Muscle of leg (tissue), 3 donors: ENCODE measurements at regions not wholly inside any gene's neighbourhood (a gene's known extent, or its start where the extent isn't known, plus 50 kb on each side); places are given as distances from the start of the nearest gene placed in this dataset.
"Not testable (repeated sequence)": the region's sequence is repeated elsewhere in the genome, so short reads cannot be mapped to it uniquely, and the experiment has no call there.

Experiments used
- DNase-seq: peaks from one replicate; pipeline ENCODE4 v3.0.0; 2013
- H3K27ac ChIP-seq: one replicate; pipeline ENCODE4 v1.5.1; 2013; ENCODE audit warnings: mild to moderate bottlenecking, low read length, control low read depth
- H3K27me3 ChIP-seq: one replicate; pipeline ENCODE4 v1.6.1; 2013; ENCODE audit warnings: low read length; ENCODE audit not compliant: control insufficient read depth, insufficient read depth
- H3K36me3 ChIP-seq: one replicate; pipeline ENCODE4 v1.6.1; 2013; ENCODE audit warnings: low read length; ENCODE audit not compliant: control insufficient read depth, insufficient read depth
- H3K4me1 ChIP-seq: one replicate; pipeline ENCODE4 v1.6.1; 2013; ENCODE audit warnings: low read length; ENCODE audit not compliant: control insufficient read depth, insufficient read depth
- H3K4me3 ChIP-seq: one replicate; pipeline ENCODE4 v1.5.1; 2013; ENCODE audit warnings: low read length, control low read depth
- H3K9me3 ChIP-seq: replicated peaks from 2 replicates; pipeline ENCODE4 v1.6.1; 2013; ENCODE audit warnings: low read depth, low read length; ENCODE audit not compliant: control insufficient read depth
- WGBS: methylation state at CpG from one replicate; pipeline ENCODE4 v1.1.5; 2013; ENCODE audit warnings: missing lambda C conversion rate; ENCODE audit not compliant: insufficient coverage; 5-methylcytosine and 5-hydroxymethylcytosine counted together

DNA sequence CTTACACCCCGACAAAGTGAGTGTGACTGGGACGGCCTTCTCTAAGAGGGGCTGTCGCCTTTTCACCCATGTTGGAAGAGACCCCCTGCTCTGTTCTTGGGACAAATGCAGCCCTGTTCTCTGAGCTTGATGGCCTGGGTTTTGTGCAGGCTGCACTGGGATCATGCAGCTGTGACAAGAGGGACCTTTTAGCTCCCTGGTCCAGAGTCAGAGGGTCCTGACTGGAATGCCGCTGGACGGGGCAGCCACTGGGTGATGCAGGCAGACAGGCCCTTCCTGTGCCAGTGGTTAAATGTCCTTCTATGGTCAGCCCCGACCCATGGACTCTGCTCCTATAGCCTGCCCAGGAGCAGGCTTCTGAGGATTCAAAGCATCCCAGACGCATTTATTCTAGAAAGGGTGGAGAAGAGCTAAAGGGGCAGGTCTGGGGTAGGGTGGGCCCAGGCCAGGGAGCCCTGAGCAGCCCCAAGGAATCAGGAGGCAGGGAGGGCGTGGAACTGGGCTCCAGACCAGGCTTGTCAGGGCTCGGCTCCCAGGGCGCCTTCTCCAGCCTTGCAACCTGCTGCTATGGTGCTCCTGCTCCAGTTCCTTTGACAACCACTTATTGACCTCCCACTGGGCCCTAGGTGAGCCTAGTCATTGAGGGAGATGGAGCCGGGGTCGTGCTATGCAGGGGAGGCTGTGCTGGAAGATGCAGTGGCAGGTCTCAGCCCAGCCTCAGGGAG, 277.9 kb upstream of the HS6ST1 start:
- no peak for DNase-seq
- no peaks in the 10 kb centered on the region for H3K36me3 ChIP-seq
- H3K4me3 ChIP-seq = no peak overlapping the region
- no peaks in the 10 kb centered on the region for H3K9me3 ChIP-seq
- H3K27me3 ChIP-seq = no peaks in the 10 kb centered on the region
- peaks cover 59% of the 10 kb centered on the region for H3K4me1 ChIP-seq
- 94% methylated on average over 9 of the region's 12 CpGs for WGBS
- H3K27ac ChIP-seq = no peak overlapping the region

DNA sequence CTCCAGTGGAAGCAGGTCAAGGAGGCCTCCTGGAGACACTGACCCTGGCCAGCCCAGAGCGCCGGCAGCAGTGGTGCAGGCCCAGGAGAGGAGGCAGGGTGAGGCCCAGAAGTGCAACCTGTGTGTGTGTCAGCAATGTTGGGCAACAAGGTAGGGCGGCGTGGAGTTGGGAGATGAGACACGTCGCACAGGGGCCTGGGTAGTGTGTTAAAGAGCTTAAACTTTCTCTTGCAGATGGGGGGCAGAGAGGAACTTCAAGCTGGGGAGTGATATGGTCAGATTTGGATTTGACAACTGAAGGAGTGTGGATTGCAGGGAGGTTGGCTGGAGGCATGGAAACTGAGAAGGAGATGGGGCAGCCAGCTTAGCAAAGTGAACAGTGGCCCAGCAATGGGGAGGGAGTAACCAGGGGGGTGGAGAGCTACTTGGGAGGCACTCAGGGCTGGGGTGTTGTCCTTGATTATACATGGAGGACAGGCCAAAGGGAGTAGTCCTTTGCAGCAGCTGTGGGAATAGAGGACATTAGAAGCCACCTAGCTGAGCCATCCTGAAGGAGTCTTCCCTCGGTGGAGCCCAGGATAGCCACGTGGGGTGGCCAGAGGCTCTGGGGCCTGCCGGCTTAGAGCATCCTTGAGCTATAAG, 278.6 kb upstream of the HS6ST1 start:
- no peak overlapping the region for H3K4me3 ChIP-seq
- peaks cover 52% of the 10 kb centered on the region for H3K4me1 ChIP-seq
- WGBS = 80% methylated on average over 9 of the region's 9 CpGs
- H3K9me3 ChIP-seq = no peaks in the 10 kb centered on the region
- H3K27me3 ChIP-seq = no peaks in the 10 kb centered on the region
- no peak for DNase-seq
- no peak overlapping the region for H3K27ac ChIP-seq
- H3K36me3 ChIP-seq = no peaks in the 10 kb centered on the region

DNA sequence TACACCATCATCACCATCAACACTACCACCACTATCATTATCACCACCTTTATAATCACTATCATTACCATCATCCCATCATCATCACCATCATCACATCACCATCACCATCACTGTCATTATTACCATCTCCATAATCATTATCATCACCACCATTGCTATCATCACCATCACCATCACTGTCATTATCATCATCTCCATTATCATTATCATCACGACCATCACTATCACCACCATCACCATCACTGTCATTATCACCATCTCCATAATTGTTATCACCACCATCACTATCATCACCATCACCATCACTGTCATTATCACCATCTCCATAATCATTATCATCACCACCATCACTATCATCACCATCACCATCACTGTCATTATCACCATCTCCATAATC, 279.6 kb upstream of the HS6ST1 start:
- H3K27ac ChIP-seq, H3K9me3 ChIP-seq, H3K27me3 ChIP-seq, H3K4me3 ChIP-seq, H3K36me3 ChIP-seq, DNase-seq: not testable (repeated sequence)
- peaks cover 52% of the 10 kb centered on the region for H3K4me1 ChIP-seq
- WGBS = 89% methylated on average over 1 of the region's 1 CpG

DNA sequence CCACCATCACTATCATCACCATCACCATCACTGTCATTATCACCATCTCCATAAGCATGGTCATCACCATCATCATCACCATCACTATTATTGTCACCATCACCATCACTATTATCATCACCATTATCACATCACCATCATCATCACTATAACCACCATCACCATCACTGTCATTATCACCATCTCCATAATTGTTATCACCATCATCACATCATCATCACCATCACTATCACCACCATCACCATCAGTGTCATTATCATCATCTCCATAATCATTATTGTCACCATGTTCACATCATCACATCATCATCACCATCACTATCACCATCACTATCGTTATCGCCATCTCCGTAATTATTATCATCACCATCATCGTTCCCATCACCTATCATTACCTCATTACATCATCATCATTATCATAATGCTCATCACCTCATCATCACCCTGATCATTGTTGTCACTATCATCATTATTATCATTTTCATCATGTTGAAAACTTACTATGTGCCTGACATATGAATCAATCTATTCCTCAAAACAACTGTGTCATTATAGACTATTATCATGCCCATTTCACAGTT, 280.3 kb upstream of the HS6ST1 start:
- 99% methylated on average over 4 of the region's 4 CpGs for WGBS
- DNase-seq = no peak
- no peak overlapping the region for H3K4me3 ChIP-seq
- H3K36me3 ChIP-seq = no peaks in the 10 kb centered on the region
- H3K9me3 ChIP-seq = no peaks in the 10 kb centered on the region
- peaks cover 51% of the 10 kb centered on the region for H3K4me1 ChIP-seq
- H3K27ac ChIP-seq = no peak overlapping the region
- H3K27me3 ChIP-seq = no peaks in the 10 kb centered on the region

DNA sequence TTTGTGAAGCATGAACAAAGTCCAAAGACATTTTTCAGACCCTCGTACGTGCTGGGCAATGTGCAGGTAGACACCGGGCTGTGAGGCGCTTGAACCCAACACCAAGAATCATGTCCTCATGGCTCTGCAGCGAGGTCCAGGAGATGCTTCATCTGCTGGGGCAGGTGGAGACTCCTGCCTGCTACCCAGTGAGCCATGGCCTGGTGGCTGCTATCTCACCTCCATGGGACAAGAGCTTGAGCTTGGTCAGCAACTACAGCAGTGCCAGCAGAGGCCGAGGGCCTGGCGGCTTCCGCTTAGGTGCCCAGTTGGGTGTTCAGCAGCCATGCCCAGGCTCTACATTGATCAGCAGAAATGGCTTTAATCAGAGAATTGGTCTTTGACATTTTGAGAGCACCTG, 281.0 kb upstream of the HS6ST1 start:
- 96% methylated on average over 8 of the region's 8 CpGs for WGBS
- H3K4me3 ChIP-seq = no peak overlapping the region
- H3K27me3 ChIP-seq = no peaks in the 10 kb centered on the region
- no peaks in the 10 kb centered on the region for H3K9me3 ChIP-seq
- DNase-seq = no peak
- peaks cover 43% of the 10 kb centered on the region for H3K4me1 ChIP-seq
- no peaks in the 10 kb centered on the region for H3K36me3 ChIP-seq
- no peak overlapping the region for H3K27ac ChIP-seq

DNA sequence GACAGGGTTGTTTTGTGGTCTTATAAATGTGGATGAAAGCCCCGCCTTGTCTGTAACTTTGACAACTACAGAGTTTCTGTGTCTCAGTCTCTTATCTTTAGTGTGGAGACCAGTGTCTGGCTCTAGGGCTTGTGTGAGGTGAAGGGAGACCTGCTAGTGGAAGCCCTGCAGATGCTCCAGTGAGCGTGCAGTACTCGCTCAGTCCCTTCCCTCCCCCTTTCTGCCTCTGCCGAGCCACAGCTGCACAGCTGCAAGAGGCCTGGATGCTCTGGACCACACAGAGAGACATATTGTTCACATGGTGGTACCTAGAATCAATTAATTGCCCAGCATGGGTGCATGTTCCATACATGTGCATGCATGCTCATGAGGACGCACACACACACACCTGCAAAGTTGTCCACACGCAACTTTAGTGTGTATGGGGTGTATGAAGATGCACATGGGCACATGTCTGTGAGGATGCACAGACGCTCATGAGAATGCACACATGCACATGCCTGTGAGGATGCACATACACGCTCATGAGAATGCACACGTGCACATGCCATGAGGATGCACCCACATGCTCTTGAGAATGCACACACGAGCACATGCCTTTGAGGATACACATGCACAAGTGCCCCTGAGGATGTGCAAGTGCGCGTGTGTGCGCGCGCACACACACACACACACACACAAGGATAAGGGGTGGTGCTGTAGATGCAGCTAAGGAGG, 282.1 kb upstream of the HS6ST1 start:
- Histone ChIP-seq H3K27ac (no peak overlapping the region), H3K4me1 (peaks cover 34% of the 10 kb centered on the region), H3K27me3 (no peaks in the 10 kb centered on the region), H3K36me3 (no peaks in the 10 kb centered on the region), H3K4me3 (no peak overlapping the region), H3K9me3 (no peaks in the 10 kb centered on the region)
- peak; percentile 66 for DNase-seq
- WGBS = 72% methylated on average over 5 of the region's 15 CpGs

DNA sequence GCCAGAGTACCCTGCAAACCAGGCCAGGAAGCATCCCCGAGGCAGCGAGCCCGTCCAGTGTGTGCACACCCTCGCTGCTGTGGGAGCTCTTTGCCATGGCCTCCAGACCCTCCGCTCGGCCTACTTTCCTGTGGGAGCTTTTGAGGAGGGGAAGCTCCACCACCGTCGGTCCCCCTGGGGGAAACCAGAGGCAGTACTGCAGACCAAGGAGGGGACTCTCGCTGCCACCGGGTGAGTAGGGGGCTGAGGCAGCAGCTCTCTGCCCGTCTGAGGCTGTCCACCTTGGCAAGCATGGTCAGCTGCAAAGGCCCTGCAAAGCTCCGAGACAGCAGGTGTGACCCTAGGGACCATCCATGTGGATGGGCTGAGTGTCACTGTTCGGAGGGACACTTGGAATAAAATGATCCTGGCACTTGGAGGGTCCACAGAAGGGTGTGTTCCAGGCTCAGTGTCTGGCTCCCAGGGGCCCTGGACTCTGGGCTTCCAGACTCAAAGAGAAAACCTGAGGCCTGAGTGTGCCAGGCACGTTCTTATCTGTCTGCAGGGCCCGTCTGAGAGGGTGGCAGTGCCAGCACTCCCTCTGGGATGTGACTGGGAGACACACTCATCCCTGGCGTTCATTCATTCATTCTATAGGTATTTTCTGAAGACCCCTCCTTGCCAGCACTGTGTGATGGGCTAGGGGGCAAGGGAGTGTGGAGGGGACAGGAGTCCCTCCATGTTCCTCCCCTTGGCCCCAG, 282.8 kb upstream of the HS6ST1 start:
- H3K36me3 ChIP-seq = no peaks in the 10 kb centered on the region
- H3K27ac ChIP-seq = no peak overlapping the region
- DNase-seq = no peak
- no peak overlapping the region for H3K4me3 ChIP-seq
- H3K4me1 ChIP-seq = peaks cover 27% of the 10 kb centered on the region
- no peaks in the 10 kb centered on the region for H3K27me3 ChIP-seq
- H3K9me3 ChIP-seq = no peaks in the 10 kb centered on the region
- WGBS = 68% methylated on average over 10 of the region's 16 CpGs

DNA sequence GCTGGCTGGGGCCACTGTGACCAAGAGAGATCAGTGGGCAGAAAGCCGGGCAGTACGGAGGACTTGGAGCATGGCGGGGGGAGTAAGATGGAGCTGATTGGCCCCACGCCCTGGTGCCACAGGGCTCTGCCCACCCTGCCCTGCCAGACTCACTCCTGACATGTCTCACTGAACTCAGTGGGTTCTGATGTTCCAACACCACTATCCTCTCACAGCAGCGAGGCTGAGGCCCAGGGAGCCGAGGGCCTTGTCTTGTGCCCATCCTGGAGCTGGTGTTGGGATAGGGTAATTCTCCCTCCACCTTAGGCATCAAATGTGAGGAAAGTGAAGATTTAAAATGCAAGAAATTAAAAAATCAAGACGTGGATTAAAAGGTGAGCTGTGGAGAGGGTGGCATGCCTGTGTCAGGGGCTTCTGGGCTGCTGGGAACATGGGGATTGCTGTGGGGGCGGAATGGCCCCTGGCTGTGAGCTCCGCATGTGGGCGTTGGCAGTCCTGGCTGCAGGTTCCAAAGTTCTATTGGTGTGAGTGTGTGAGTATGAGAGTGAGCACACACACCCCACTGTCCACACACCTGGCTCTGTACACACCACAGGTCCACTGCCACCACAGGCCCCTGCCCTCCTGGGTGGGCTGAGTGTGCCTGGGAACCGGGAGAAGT, 283.5 kb upstream of the HS6ST1 start:
- Histone ChIP-seq H3K4me1 (peaks cover 20% of the 10 kb centered on the region), H3K36me3 (no peaks in the 10 kb centered on the region), H3K27me3 (no peaks in the 10 kb centered on the region), H3K4me3 (no peak overlapping the region), H3K9me3 (no peaks in the 10 kb centered on the region), H3K27ac (no peak overlapping the region)
- no peak for DNase-seq
- WGBS = 76% methylated on average over 2 of the region's 11 CpGs

DNA sequence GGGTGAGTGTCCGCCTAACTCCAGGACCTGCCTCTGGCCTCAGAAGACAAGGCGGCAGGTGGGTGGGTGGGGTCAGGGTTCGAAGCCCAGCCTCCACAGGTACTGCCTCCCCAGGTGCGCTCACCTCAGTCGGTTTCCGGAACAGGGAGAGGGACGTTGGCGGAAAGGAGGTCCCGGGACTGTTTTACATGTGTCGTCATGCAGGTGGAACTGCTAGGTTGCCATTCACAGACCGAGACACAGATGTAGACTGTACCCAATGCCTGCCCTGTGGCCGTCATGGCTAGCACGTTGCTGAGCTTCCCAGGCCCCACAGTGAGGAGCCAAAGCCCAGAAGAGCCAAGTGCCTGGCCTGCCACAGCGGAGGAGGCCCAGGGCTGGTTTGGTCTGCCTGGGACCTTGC, 284.0 kb upstream of the HS6ST1 start:
- WGBS = 89% methylated on average over 14 of the region's 14 CpGs

More for the DNA sequence above, 284.0 kb upstream of the HS6ST1 start:
- H3K36me3 ChIP-seq = no peaks in the 10 kb centered on the region
- no peaks in the 10 kb centered on the region for H3K27me3 ChIP-seq
- no peak for DNase-seq
- H3K4me3 ChIP-seq = no peak overlapping the region
- H3K9me3 ChIP-seq = no peaks in the 10 kb centered on the region
- H3K4me1 ChIP-seq = peaks cover 20% of the 10 kb centered on the region
- no peak overlapping the region for H3K27ac ChIP-seq
